ENCODE measurements at regions not wholly inside any gene's neighbourhood (a gene's known extent, or its start where the extent isn't known, plus 50 kb on each side); places are given as distances from the start of the nearest gene placed in this dataset.

GRCh38 chr4:25527034-25527433, 128.6 kb upstream of the SLC34A2 start:
- intact Hi-C loops (cut with DNase I, micrococcal nuclease) = no loop called here
- no peak for TF ChIP-seq CTCF (IDR thresholded peaks at IDR 0.05)
- Histone ChIP-seq H3K36me3 (ENCODE audit: low read depth) (no peaks in the 10 kb centered on the region), H3K9me3 (no peaks in the 10 kb centered on the region), H3K4me1 (ENCODE audit: low read depth) (no peaks in the 10 kb centered on the region), H3K4me3 (no peak overlapping the region)
- no peak for ATAC-seq
- no peak for DNase-seq

- Histone ChIP-seq H3K36me3 (ENCODE audit: low read depth) (no peaks in the 10 kb centered on the region), H3K4me3 (no peak overlapping the region), H3K4me1 (ENCODE audit: low read depth) (no peaks in the 10 kb centered on the region), H3K9me3 (no peaks in the 10 kb centered on the region)
- no peak for TF ChIP-seq CTCF (IDR thresholded peaks at IDR 0.05)
- no peak for ATAC-seq
- intact Hi-C loops (cut with DNase I, micrococcal nuclease) = no loop called here
- DNase-seq = no peak
Observed at GRCh38 chr4:25528391-25528790, 127.3 kb upstream of the SLC34A2 start.

GRCh38 chr4:25531272-25531671, 124.4 kb upstream of the SLC34A2 start:
- TF ChIP-seq CTCF (IDR thresholded peaks at IDR 0.05) = no peak
- Histone ChIP-seq H3K4me1 (ENCODE audit: low read depth) (no peaks in the 10 kb centered on the region), H3K4me3 (no peak overlapping the region), H3K36me3 (ENCODE audit: low read depth) (no peaks in the 10 kb centered on the region), H3K9me3 (no peaks in the 10 kb centered on the region)
- ATAC-seq (no peak), DNase-seq (no peak)
- intact Hi-C loops (cut with DNase I, micrococcal nuclease) = no loop called here

GRCh38 chr4:25532591-25532990, 123.1 kb upstream of the SLC34A2 start:
- H3K4me3 ChIP-seq = no peak overlapping the region
- ATAC-seq (no peak), DNase-seq (no peak)
- H3K4me1 ChIP-seq (ENCODE audit: low read depth) = no peaks in the 10 kb centered on the region
- H3K36me3 ChIP-seq (ENCODE audit: low read depth) = no peaks in the 10 kb centered on the region
- no peak for TF ChIP-seq CTCF (IDR thresholded peaks at IDR 0.05)
- intact Hi-C loops (cut with DNase I, micrococcal nuclease) = no loop called here
- no peaks in the 10 kb centered on the region for H3K9me3 ChIP-seq

- DNase-seq (no peak), ATAC-seq (no peak)
- Histone ChIP-seq H3K4me1 (ENCODE audit: low read depth) (no peaks in the 10 kb centered on the region), H3K4me3 (no peak overlapping the region), H3K9me3 (no peaks in the 10 kb centered on the region), H3K36me3 (ENCODE audit: low read depth) (no peaks in the 10 kb centered on the region)
- intact Hi-C loops (cut with DNase I, micrococcal nuclease) = no loop called here
- no peak for TF ChIP-seq CTCF (IDR thresholded peaks at IDR 0.05)
Observed at GRCh38 chr4:25533256-25533655, 122.4 kb upstream of the SLC34A2 start.

- no peak for DNase-seq
Observed at GRCh38 chr4:25535278-25535677, 120.4 kb upstream of the SLC34A2 start.

More at GRCh38 chr4:25535278-25535677, 120.4 kb upstream of the SLC34A2 start:
- Histone ChIP-seq H3K4me3 (no peak overlapping the region), H3K4me1 (ENCODE audit: low read depth) (no peaks in the 10 kb centered on the region), H3K36me3 (ENCODE audit: low read depth) (no peaks in the 10 kb centered on the region), H3K9me3 (no peaks in the 10 kb centered on the region)
- intact Hi-C loops (cut with DNase I, micrococcal nuclease) = no loop called here
- no peak for TF ChIP-seq CTCF (IDR thresholded peaks at IDR 0.05)
- ATAC-seq = no peak
